ENCODE measurements at regions not wholly inside any gene's neighbourhood (a gene's known extent, or its start where the extent isn't known, plus 50 kb on each side); places are given as distances from the start of the nearest gene placed in this dataset.
A peak's percentile ranks its signal among the peaks of the same experiment; 100 is the strongest.
"Not testable (repeated sequence)": the region's sequence is repeated elsewhere in the genome, so short reads cannot be mapped to it uniquely, and the experiment has no call there.

GRCh38 chr1:232186931-232187330 is 443.0 kb downstream of the SIPA1L2 start:
- peak; percentile 88 for DNase-seq

GRCh38 chr1:232184561-232185530 is 445.1 kb downstream of the SIPA1L2 start:
- no peak for DNase-seq

- no peak for DNase-seq
Observed at GRCh38 chr1:232183802-232184201, 446.1 kb downstream of the SIPA1L2 start.

- DNase-seq, result no peak
Observed at GRCh38 chr1:232183266-232183800, 446.6 kb downstream of the SIPA1L2 start.

GRCh38 chr1:232182236-232182635 is 447.7 kb downstream of the SIPA1L2 start:
- no peak for DNase-seq

- no peak for DNase-seq
Observed at GRCh38 chr1:232180779-232181136, 449.2 kb downstream of the SIPA1L2 start.

- no peak for DNase-seq
Observed at GRCh38 chr1:232179896-232180778, 449.8 kb downstream of the SIPA1L2 start.

GRCh38 chr1:232178191-232178590 is 451.7 kb downstream of the SIPA1L2 start:
- no peak for DNase-seq

- no peak for DNase-seq
Observed at GRCh38 chr1:232177438-232177837, 452.5 kb downstream of the SIPA1L2 start.

GRCh38 chr1:232176222-232176621 is 453.7 kb downstream of the SIPA1L2 start:
- no peak for DNase-seq

- no peak for DNase-seq
Observed at GRCh38 chr1:232174306-232174705, 455.6 kb downstream of the SIPA1L2 start.

- no peak for DNase-seq
Observed at GRCh38 chr1:232172563-232172962, 457.4 kb downstream of the SIPA1L2 start.

GRCh38 chr1:232170909-232171308 is 459.0 kb downstream of the SIPA1L2 start:
- DNase-seq, result no peak

- no peak for DNase-seq
Observed at GRCh38 chr1:232169436-232169835, 460.5 kb downstream of the SIPA1L2 start.

- no peak for DNase-seq
Observed at GRCh38 chr1:232168508-232168907, 461.4 kb downstream of the SIPA1L2 start.

- no peak for DNase-seq
Observed at GRCh38 chr1:232166942-232167341, 463.0 kb downstream of the SIPA1L2 start.

- DNase-seq, result no peak
Observed at GRCh38 chr1:232164078-232164963, 465.6 kb downstream of the SIPA1L2 start.

- no peak for DNase-seq
Observed at GRCh38 chr1:232163533-232163932, 466.4 kb downstream of the SIPA1L2 start.

GRCh38 chr1:232162001-232162400 is 467.9 kb downstream of the SIPA1L2 start:
- no peak for DNase-seq

GRCh38 chr1:232158558-232158957 is 471.4 kb downstream of the SIPA1L2 start:
- not testable (repeated sequence) for DNase-seq

- not testable (repeated sequence) for DNase-seq
Observed at GRCh38 chr1:232156070-232156469, 473.9 kb downstream of the SIPA1L2 start.

GRCh38 chr1:232153652-232154051 is 476.3 kb downstream of the SIPA1L2 start:
- DNase-seq, result no peak
